HFFc6 (cell line): ENCODE measurements at regions not wholly inside any gene's neighbourhood (a gene's known extent, or its start where the extent isn't known, plus 50 kb on each side); places are given as distances from the start of the nearest gene placed in this dataset.
"Not testable (repeated sequence)": the region's sequence is repeated elsewhere in the genome, so short reads cannot be mapped to it uniquely, and the experiment has no call there.

Source experiments
- DNase-seq: peaks from one replicate; pipeline ENCODE4 v3.0.0-alpha.2; 2018
- H3K27ac Mint-ChIP-seq: 2 replicates; pipeline ENCODE4 v1.8.0; 2020; ENCODE audit warnings: mild to moderate bottlenecking, mixed read lengths
- H3K27me3 Mint-ChIP-seq: 2 replicates; pipeline ENCODE4 v1.8.0; 2021; ENCODE audit warnings: mild to moderate bottlenecking, moderate library complexity, mixed read lengths; ENCODE audit not compliant: insufficient read depth
- H3K36me3 Mint-ChIP-seq: 2 replicates; pipeline ENCODE4 v1.8.0; 2021; ENCODE audit warnings: low read depth, mixed read lengths
- H3K4me1 Mint-ChIP-seq: 2 replicates; pipeline ENCODE4 v1.8.0; 2020; ENCODE audit warnings: low read depth, mixed read lengths
- H3K4me3 Mint-ChIP-seq: 2 replicates; pipeline ENCODE4 v1.8.0; 2020; ENCODE audit warnings: mild to moderate bottlenecking, moderate library complexity, mixed read lengths
- H3K9me3 Mint-ChIP-seq: 2 replicates; pipeline ENCODE4 v1.8.0; 2020; ENCODE audit warnings: mild to moderate bottlenecking, mixed read lengths
- CTCF ChIP-seq: fragments of 200-600 bp; sonication (generic); IDR thresholded peaks from 2 replicates; pipeline ENCODE4 v1.5.0; 2021; ENCODE audit warnings: antibody characterized with exemption, mild to moderate bottlenecking

GRCh38 chr3:56956906-56957305, 103.6 kb upstream of the SPATA12 start:
- H3K4me3 Mint-ChIP-seq: no peak overlapping the region
- H3K9me3 Mint-ChIP-seq: no peaks in the 10 kb centered on the region
- TF ChIP-seq CTCF: no peak
- peaks cover 21% of the 10 kb centered on the region for H3K27me3 Mint-ChIP-seq
- DNase-seq: no peak
- no peak overlapping the region for H3K27ac Mint-ChIP-seq
- no peaks in the 10 kb centered on the region for H3K36me3 Mint-ChIP-seq
- H3K4me1 Mint-ChIP-seq: no peaks in the 10 kb centered on the region

GRCh38 chr3:56955492-56956111, 104.9 kb upstream of the SPATA12 start:
- peaks cover 14% of the 10 kb centered on the region for H3K27me3 Mint-ChIP-seq
- H3K9me3 Mint-ChIP-seq: no peaks in the 10 kb centered on the region
- no peak for TF ChIP-seq CTCF
- H3K4me3 Mint-ChIP-seq: no peak overlapping the region
- no peak for DNase-seq
- H3K27ac Mint-ChIP-seq: no peak overlapping the region
- no peaks in the 10 kb centered on the region for H3K4me1 Mint-ChIP-seq
- no peaks in the 10 kb centered on the region for H3K36me3 Mint-ChIP-seq

GRCh38 chr3:56954125-56954524, 106.3 kb upstream of the SPATA12 start:
- no peak for DNase-seq
- H3K27ac Mint-ChIP-seq: no peak overlapping the region
- no peaks in the 10 kb centered on the region for H3K9me3 Mint-ChIP-seq
- H3K4me1 Mint-ChIP-seq: no peaks in the 10 kb centered on the region
- H3K27me3 Mint-ChIP-seq: peaks cover 13% of the 10 kb centered on the region
- no peaks in the 10 kb centered on the region for H3K36me3 Mint-ChIP-seq
- no peak for TF ChIP-seq CTCF
- no peak overlapping the region for H3K4me3 Mint-ChIP-seq

DNA sequence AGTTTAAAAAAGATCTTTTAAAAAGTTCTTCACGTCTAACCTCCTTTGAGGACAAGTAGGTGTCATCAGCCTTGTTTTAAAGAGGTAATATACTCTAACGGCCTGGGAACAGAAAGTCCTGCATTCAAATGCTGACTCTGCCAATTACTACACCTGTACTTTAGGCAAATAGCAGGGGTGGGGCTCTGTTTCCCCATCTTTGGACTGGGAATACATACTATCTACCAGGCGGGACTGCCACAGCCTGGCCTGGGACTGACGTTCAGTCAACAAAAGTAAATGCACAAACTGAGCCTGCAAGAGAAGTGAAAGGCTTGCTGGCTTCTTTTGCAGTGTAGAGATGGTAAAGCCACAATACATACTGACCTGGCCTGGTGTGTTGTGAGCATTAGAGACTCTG, 107.6 kb upstream of the SPATA12 start:
- DNase-seq: no peak
- Mint-ChIP-seq H3K27ac (no peak overlapping the region), H3K4me3 (no peak overlapping the region), H3K4me1 (no peaks in the 10 kb centered on the region), H3K9me3 (no peaks in the 10 kb centered on the region), H3K36me3 (no peaks in the 10 kb centered on the region), H3K27me3 (peaks cover 7% of the 10 kb centered on the region)
- TF ChIP-seq CTCF: no peak

GRCh38 chr3:56952061-56952460, 108.4 kb upstream of the SPATA12 start:
- Mint-ChIP-seq H3K9me3 (no peaks in the 10 kb centered on the region), H3K4me1 (no peaks in the 10 kb centered on the region), H3K36me3 (no peaks in the 10 kb centered on the region), H3K27ac (no peak overlapping the region), H3K27me3 (peaks cover 14% of the 10 kb centered on the region), H3K4me3 (no peak overlapping the region)
- no peak for TF ChIP-seq CTCF
- DNase-seq: no peak

- Mint-ChIP-seq H3K9me3 (peaks cover 3% of the 10 kb centered on the region; the same call in 1 of the 2 replicates), H3K36me3 (no peaks in the 10 kb centered on the region), H3K4me1 (no peaks in the 10 kb centered on the region), H3K27ac (no peak overlapping the region), H3K27me3 (peaks cover 18% of the 10 kb centered on the region), H3K4me3 (no peak overlapping the region)
- DNase-seq: no peak
- TF ChIP-seq CTCF: no peak
Measured at GRCh38 chr3:56951366-56951765, 109.1 kb upstream of the SPATA12 start.

DNA sequence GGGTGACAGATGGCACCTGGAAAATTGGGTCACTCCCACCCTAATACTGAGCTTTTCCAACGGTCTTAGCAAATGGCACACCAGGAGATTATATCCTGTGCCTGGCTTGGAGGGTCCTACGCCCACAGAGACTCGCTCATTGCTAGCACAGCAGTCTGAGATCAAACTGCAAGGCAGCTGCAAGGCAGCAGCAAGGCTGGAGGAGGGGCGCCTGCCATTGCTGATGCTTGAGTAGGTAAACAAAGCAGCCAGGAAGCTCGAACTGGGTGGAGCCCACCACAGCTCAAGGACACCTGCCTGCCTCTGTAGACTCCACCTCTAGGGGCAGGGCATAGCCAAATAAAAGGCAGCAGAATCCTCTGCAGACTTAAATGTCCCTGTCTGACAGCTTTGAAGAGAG, 115.1 kb upstream of the SPATA12 start:
- H3K36me3 Mint-ChIP-seq, H3K27ac Mint-ChIP-seq, H3K4me3 Mint-ChIP-seq, DNase-seq, H3K4me1 Mint-ChIP-seq: not testable (repeated sequence)
- Mint-ChIP-seq H3K9me3 (peaks cover 14% of the 10 kb centered on the region), H3K27me3 (peaks cover 22% of the 10 kb centered on the region)
